Heart left ventricle (tissue), 16 donors: ENCODE measurements at regions not wholly inside any gene's neighbourhood (a gene's known extent, or its start where the extent isn't known, plus 50 kb on each side); places are given as distances from the start of the nearest gene placed in this dataset.
"Not testable (repeated sequence)": the region's sequence is repeated elsewhere in the genome, so short reads cannot be mapped to it uniquely, and the experiment has no call there.

ENCODE experiments used
- ATAC-seq, 4 donors: fragments of 200-7000 bp; cut with Tn5 transposase; one replicate each; pipeline ENCODE4 v1.9.1; 2020 to 2022; ENCODE audit warnings: moderate library complexity in 4 of 4, mild to moderate bottlenecking in 3 of 4, moderate number of reproducible peaks in 1 of 4
- DNase-seq, 5 donors: peaks; one replicate each; pipeline ENCODE4 v3.0.0-alpha.2; 2020
- H3K27ac ChIP-seq, 12 donors: fragments of 200-600 bp; sonication (generic) in 4 of 12; one replicate each; pipeline versions ENCODE4 v1.5.0 to v1.8.0; 2016 to 2022; ENCODE audit warnings: mild to moderate bottlenecking in 2 of 12
- H3K27me3 ChIP-seq, 9 donors: fragments of 200-600 bp; sonication (generic) in 2 of 9; one replicate each; pipeline versions ENCODE4 v1.5.1 to v1.8.0; 2016 to 2022; ENCODE audit warnings: mild to moderate bottlenecking in 3 of 9
- H3K36me3 ChIP-seq, 9 donors: fragments of 200-600 bp; sonication (generic) in 2 of 9; one replicate each; pipeline versions ENCODE4 v1.5.0 to v1.8.0; 2018 to 2022; ENCODE audit warnings: mild to moderate bottlenecking in 2 of 9
- H3K4me1 ChIP-seq, 12 donors: fragments of 200-600 bp; sonication (generic) in 4 of 12; one replicate each; pipeline versions ENCODE4 v1.5.0 to v1.8.0; 2016 to 2022; ENCODE audit warnings: mild to moderate bottlenecking in 3 of 12
- H3K4me3 ChIP-seq, 12 donors: fragments of 200-600 bp; sonication (generic) in 4 of 12; one replicate each; pipeline versions ENCODE4 v1.5.0 to v1.8.0; 2017 to 2022; ENCODE audit warnings: mild to moderate bottlenecking in 9 of 12, moderate library complexity in 4 of 12
- H3K9me3 ChIP-seq, 12 donors: fragments of 200-600 bp; sonication (generic) in 4 of 12; one replicate each; pipeline versions ENCODE4 v1.5.0 to v1.8.0; 2016 to 2022; ENCODE audit warnings: mild to moderate bottlenecking in 1 of 12
- CTCF ChIP-seq, 12 donors: fragments of 200-600 bp; sonication (generic) in 4 of 12; IDR thresholded peaks; one replicate each; pipeline versions ENCODE4 v1.5.0 to v1.8.0; 2018 to 2022; ENCODE audit warnings: antibody characterized with exemption in 12 of 12, mild to moderate bottlenecking in 5 of 12
- POLR2A ChIP-seq, 2 donors: fragments of 450-650 bp; IDR thresholded peaks; one replicate each; pipeline ENCODE4 v1.6.1; 2017; ENCODE audit warnings: antibody characterized with exemption in 2 of 2, mild to moderate bottlenecking in 2 of 2, moderate library complexity in 2 of 2
- WGBS, 4 donors: extraction: QIAGEN DNeasy Blood & Tissue Kit in 2 of 4; methylation state at CpG; one replicate each; pipeline versions ENCODE4 v1.1.5 to v1.1.7; 2013 to 2018; 5-methylcytosine and 5-hydroxymethylcytosine counted together
- intact Hi-C, 10 donors: fragments of 100-400 bp; cut with DNase I; formaldehyde crosslinking; loops; one replicate each; pipeline versions ENCODE4 v1.11.1 to v1.14.2; 2022
- donor health status: ischemic (EF 13 %, LVEDD 7.1; RV severe dilation, severe dysfunction).
- donor health status: healthy with polysubstance abuse.
- donor health status: DM: no; HTN: yes; CAD: no.
- donor health status: DM: no; HTN: no; CAD: no.
- donor health status: ischemic (EF 25% LVEDD 6.9; RV normal size, moderate dysfunction).
- donor health status: ischemic (EF 25% LVEDD 5.7; RV mildly dilated, moderate dysfunction).
- donor health status: healthy.
- donor health status: DM: yes; HTN: yes; CAD: no.
- donor health status: ischemic (EF 35%, LVEDD 5.7; RV mildly dilated, moderate dysfunction).
- donor health status: nonischemic (EF 11% LVEDD 7.7; RV severe dilation, severe dysfunction).
- donor health status: DM: yes; HTN: yes; CAD: no.
- donor health status: PGD.
- donor health status: ischemic (EF 29% LVEDD 5.4; RV normal size, mild dysfunction).
- donor health status: nonischemic (EF 23%, LVEDD 6.1; RV moderate dilation, normal function).

DNA sequence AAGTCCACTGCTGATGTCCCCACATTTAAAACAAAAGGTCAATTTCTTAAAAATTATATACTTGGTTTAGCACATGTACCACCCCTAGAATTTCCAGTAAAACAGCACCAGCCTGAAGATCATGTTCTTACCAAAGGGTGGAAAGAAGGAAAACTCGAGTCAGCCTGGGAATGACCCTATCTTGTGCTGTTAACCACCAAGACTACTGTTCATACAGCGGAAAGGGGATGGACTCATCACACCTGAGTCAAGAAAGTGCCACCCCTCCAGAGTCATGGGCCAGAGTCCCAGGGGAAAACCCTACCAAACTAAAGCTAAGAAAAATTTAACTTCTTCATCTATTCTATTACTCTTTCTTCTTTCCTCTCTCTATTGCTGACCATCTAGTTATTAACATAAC is 113.6 kb upstream of the PPM1J start:
- ATAC-seq, result no peak
- TF ChIP-seq CTCF (IDR thresholded peaks at IDR 0.05) (no peak), POLR2A (IDR thresholded peaks at IDR 0.05) (no peak)
- Histone ChIP-seq H3K36me3 (no peaks in the 10 kb centered on the region), H3K27me3 (no peaks in the 10 kb centered on the region), H3K27ac (no peak overlapping the region), H3K4me1 (peaks cover 0 to 12% (median 3%) of the 10 kb centered on the region in 12 donors), H3K4me3 (no peak overlapping the region), H3K9me3 (no peaks in the 10 kb centered on the region)
- DNase-seq, result no peak
- intact Hi-C loops, result no loop called here
- WGBS, 4 donors, result 76 to 89% (median 84%) methylated on average over 2 of the region's 2 CpGs

DNA sequence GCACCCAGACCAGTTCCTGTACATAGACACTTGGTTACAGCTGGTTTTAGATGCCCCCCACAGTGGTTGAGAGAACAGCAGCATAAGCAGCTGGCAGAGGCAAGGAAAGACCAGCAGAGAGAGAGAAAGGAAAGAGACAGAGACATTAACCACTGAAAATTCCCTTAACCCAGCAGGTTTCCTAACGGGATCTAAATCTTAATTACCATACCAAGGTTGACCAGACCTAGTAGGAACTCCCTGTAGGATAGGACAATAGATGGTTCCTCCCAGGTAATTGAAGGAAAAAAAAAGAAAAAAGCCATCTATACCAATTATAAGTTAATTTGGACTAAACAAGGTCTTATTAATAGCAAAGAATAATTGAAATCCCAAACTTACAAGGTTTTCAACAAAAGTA is 112.3 kb upstream of the PPM1J start:
- H3K27ac ChIP-seq, H3K27me3 ChIP-seq, ATAC-seq, H3K36me3 ChIP-seq, H3K9me3 ChIP-seq, intact Hi-C loops, H3K4me3 ChIP-seq, DNase-seq, H3K4me1 ChIP-seq: not testable (repeated sequence)
- 71 to 84% (median 80%) methylated on average over 1 of the region's 1 CpG for WGBS, 4 donors

- ATAC-seq (no peak), DNase-seq (no peak)
- no peak for TF ChIP-seq POLR2A (IDR thresholded peaks at IDR 0.05)
- no peak for TF ChIP-seq CTCF (IDR thresholded peaks at IDR 0.05)
- Histone ChIP-seq H3K4me3 (no peak overlapping the region), H3K27ac (no peak overlapping the region), H3K36me3 (no peaks in the 10 kb centered on the region), H3K9me3 (no peaks in the 10 kb centered on the region), H3K4me1 (peaks cover 0 to 6% (median 0%) of the 10 kb centered on the region in 12 donors), H3K27me3 (no peaks in the 10 kb centered on the region)
- intact Hi-C loops, result no loop called here
- WGBS, 4 donors, result 80 to 85% (median 83%) methylated on average over 13 to 16 of the region's 16 CpGs
Measured at GRCh38 chr1:112826217-112826944, 111.2 kb upstream of the PPM1J start.

DNA sequence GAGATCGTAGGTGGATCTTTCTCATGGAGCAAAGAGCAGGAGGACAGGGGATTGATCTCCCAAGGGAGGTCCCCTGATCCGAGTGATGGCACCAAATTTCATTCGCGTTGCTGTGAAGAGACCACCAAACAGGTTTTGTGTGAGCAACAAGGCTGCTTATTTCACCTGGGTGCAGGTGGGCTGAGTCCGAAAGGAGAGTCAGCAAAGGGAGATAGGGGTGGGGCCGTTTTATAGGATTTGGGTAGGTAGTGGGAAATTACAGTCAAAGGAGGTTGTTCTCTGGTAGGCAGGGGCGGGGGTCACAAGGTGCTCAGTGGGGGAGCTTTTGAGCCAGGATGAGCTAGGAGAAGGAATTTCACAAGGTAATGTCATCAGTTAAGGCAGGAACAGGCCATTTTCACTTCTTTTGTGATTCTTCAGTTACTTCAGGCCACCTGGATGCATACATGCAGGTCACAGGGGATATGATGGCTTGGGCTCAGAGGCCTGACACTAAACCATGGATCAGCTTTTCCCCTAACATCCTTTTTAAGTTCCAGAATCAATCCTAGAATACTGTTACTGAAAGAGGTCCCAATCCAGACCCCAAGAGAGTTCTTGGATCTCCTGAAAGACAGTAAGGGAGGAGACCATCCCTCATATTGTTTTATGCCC is 110.6 kb upstream of the PPM1J start:
- H3K27ac ChIP-seq, H3K9me3 ChIP-seq, H3K36me3 ChIP-seq, ATAC-seq, H3K27me3 ChIP-seq, H3K4me1 ChIP-seq, intact Hi-C loops, H3K4me3 ChIP-seq, DNase-seq: not testable (repeated sequence)
- WGBS, 4 donors, result 88 to 92% (median 90%) methylated on average over 7 of the region's 7 CpGs

GRCh38 chr1:112825075-112825474 is 109.9 kb upstream of the PPM1J start:
- not testable (repeated sequence) for H3K4me3 ChIP-seq, ATAC-seq
- WGBS, 4 donors, result 85 to 94% (median 91%) methylated on average over 6 of the region's 6 CpGs

GRCh38 chr1:112821307-112822063 is 106.4 kb upstream of the PPM1J start:
- H3K9me3 ChIP-seq, H3K4me3 ChIP-seq, H3K27ac ChIP-seq, ATAC-seq, H3K36me3 ChIP-seq, intact Hi-C loops, H3K27me3 ChIP-seq, DNase-seq: not testable (repeated sequence)
- H3K4me1 ChIP-seq, result peaks cover 0 to 18% (median 6%) of the 10 kb centered on the region in 12 donors
- 49 to 71% (median 66%) methylated on average over 7 of the region's 7 CpGs for WGBS, 4 donors

More at GRCh38 chr1:112825075-112825474, 109.9 kb upstream of the PPM1J start:
- H3K9me3 ChIP-seq, H3K27me3 ChIP-seq, DNase-seq, H3K36me3 ChIP-seq, H3K4me1 ChIP-seq, intact Hi-C loops, H3K27ac ChIP-seq: not testable (repeated sequence)
